Astrocyte of the cerebellum (primary cell): ENCODE measurements at regions not wholly inside any gene's neighbourhood (a gene's known extent, or its start where the extent isn't known, plus 50 kb on each side); places are given as distances from the start of the nearest gene placed in this dataset.

ENCODE experiments used
- DNase-seq: peaks from one replicate; pipeline ENCODE4 v3.0.0-alpha.2; 2011; ENCODE audit warnings: low read depth
- H3K4me3 ChIP-seq: 2 replicates; pipeline ENCODE4 v1.5.1; 2011; ENCODE audit warnings: mild to moderate bottlenecking, low read depth, low read length, moderate library complexity
- CTCF ChIP-seq: IDR thresholded peaks from 2 replicates; pipeline ENCODE4 v1.5.1; 2012; ENCODE audit warnings: low read length, low read depth, moderate library complexity, mild to moderate bottlenecking; ENCODE audit errors: missing control alignments
- in situ Hi-C: cut with HindIII; loops from 2 replicates; pipeline ENCODE4 v1.10.0; 2017; ENCODE audit warnings: low sequenced_read_pairs

- TF ChIP-seq CTCF, result no peak
- H3K4me3 ChIP-seq, result no peak overlapping the region
- DNase-seq, result no peak
- in situ Hi-C loops, result no loop called here
Measured at GRCh38 chr5:135279328-135279727, 119.7 kb downstream of the MACROH2A1 start.

- DNase-seq, result no peak
- no peak for TF ChIP-seq CTCF
- no peak overlapping the region for H3K4me3 ChIP-seq
- in situ Hi-C loops, result no loop called here
Measured at GRCh38 chr5:135276151-135276550, 122.9 kb downstream of the MACROH2A1 start.

GRCh38 chr5:135273212-135273611 is 125.8 kb downstream of the MACROH2A1 start:
- in situ Hi-C loops, result no loop called here
- no peak overlapping the region for H3K4me3 ChIP-seq
- DNase-seq, result no peak
- TF ChIP-seq CTCF, result no peak

- no peak for TF ChIP-seq CTCF
- in situ Hi-C loops, result no loop called here
- DNase-seq, result no peak
Measured at GRCh38 chr5:135272311-135272805, 126.7 kb downstream of the MACROH2A1 start.

GRCh38 chr5:135271533-135272310 is 127.3 kb downstream of the MACROH2A1 start:
- no peak overlapping the region for H3K4me3 ChIP-seq
- in situ Hi-C loops, result no loop called here
- TF ChIP-seq CTCF, result no peak
- no peak for DNase-seq

More at GRCh38 chr5:135272311-135272805, 126.7 kb downstream of the MACROH2A1 start:
- H3K4me3 ChIP-seq, result no peak overlapping the region

GRCh38 chr5:135269931-135270421 is 129.1 kb downstream of the MACROH2A1 start:
- no peak overlapping the region for H3K4me3 ChIP-seq
- in situ Hi-C loops, result no loop called here
- peak; percentile 39 for DNase-seq
- no peak for TF ChIP-seq CTCF
